IMR-90 (cell line): ENCODE measurements at regions not wholly inside any gene's neighbourhood (a gene's known extent, or its start where the extent isn't known, plus 50 kb on each side); places are given as distances from the start of the nearest gene placed in this dataset.

Experiments
- ATAC-seq: fragments of 200-7000 bp; cut with Tn5 transposase; 2 replicates; pipeline ENCODE4 v1.9.1; 2020; ENCODE audit warnings: low read depth, mild to moderate bottlenecking, moderate library complexity
- BruUV-seq: library from RNA; stranded (reverse); fragments of 400-500 nt; replicated peaks from 2 replicates; lab custom pipeline; 2021; lab: Mats Ljungman, UMichigan
- CTCF ChIA-PET: fragments of 300-600 bp; formaldehyde crosslinking; extraction: SDS; loops from one replicate; lab custom pipeline; 2021; ENCODE audit warnings: antibody characterized with exemption; lab: Yijun Ruan, JAX
- POLR2A ChIA-PET: fragments of 300-600 bp; sonication (Branson Sonifier 250); formaldehyde crosslinking; loops from one replicate; lab custom pipeline; 2022; ENCODE audit warnings: antibody characterized with exemption; ENCODE audit not compliant: unreplicated experiment; lab: Charles Lee
- DNase-seq: peaks from one replicate; pipeline ENCODE4 v3.0.0; 2013
- H2AFZ ChIP-seq: replicated peaks from 2 replicates; pipeline ENCODE3; 2013; ENCODE audit warnings: low read length, mild to moderate bottlenecking; ENCODE audit not compliant: poor library complexity
- H2AK5ac ChIP-seq: 2 replicates; pipeline ENCODE4 v1.6.1; 2013; ENCODE audit warnings: low read depth, low read length, inconsistent platforms
- H2AK9ac ChIP-seq: replicated peaks from 2 replicates; pipeline ENCODE3; 2013; ENCODE audit warnings: mild to moderate bottlenecking, low read depth, low read length, moderate library complexity; ENCODE audit not compliant: poor library complexity
- H2BK120ac ChIP-seq: 2 replicates; pipeline ENCODE4 v1.6.1; 2013; ENCODE audit warnings: low read depth, low read length, inconsistent platforms
- H2BK15ac ChIP-seq: 3 replicates; pipeline ENCODE4 v1.6.1; 2013; ENCODE audit warnings: low read depth, low read length, inconsistent platforms
- H2BK20ac ChIP-seq: 2 replicates; pipeline ENCODE4 v1.6.1; 2013; ENCODE audit warnings: low read depth, mild to moderate bottlenecking, inconsistent platforms, low read length, moderate library complexity
- H2BK5ac ChIP-seq: 2 replicates; pipeline ENCODE4 v1.6.1; 2013; ENCODE audit warnings: mild to moderate bottlenecking, low read depth, low read length, inconsistent platforms; ENCODE audit not compliant: poor library complexity, severe bottlenecking
- H3K14ac ChIP-seq: replicated peaks from 2 replicates; pipeline ENCODE4 v1.6.1; 2013; ENCODE audit warnings: low read depth, low read length, inconsistent platforms
- H3K18ac ChIP-seq: 2 replicates; pipeline ENCODE4 v1.6.1; 2013; ENCODE audit warnings: low read depth, low read length, control low read depth
- H3K23ac ChIP-seq: 2 replicates; pipeline ENCODE4 v1.6.1; 2013; ENCODE audit warnings: low read depth, low read length, inconsistent platforms
- H3K27ac ChIP-seq: 2 replicates; pipeline ENCODE4 v1.5.1; 2013; ENCODE audit warnings: mild to moderate bottlenecking, control low read depth, low read length; ENCODE audit not compliant: insufficient read depth
- H3K27me3 ChIP-seq: 2 replicates; pipeline ENCODE4 v1.6.1; 2013; ENCODE audit warnings: low read length; ENCODE audit not compliant: control insufficient read depth, insufficient read depth
- H3K36me3 ChIP-seq: 2 replicates; pipeline ENCODE4 v1.6.1; 2013; ENCODE audit warnings: low read length, mixed read lengths; ENCODE audit not compliant: control insufficient read depth, insufficient read depth
- H3K4ac ChIP-seq: 2 replicates; pipeline ENCODE4 v1.6.1; 2013; ENCODE audit warnings: low read depth, low read length, inconsistent platforms
- H3K4me1 ChIP-seq: 2 replicates; pipeline ENCODE4 v1.6.1; 2013; ENCODE audit warnings: low read length, mixed read lengths; ENCODE audit not compliant: control insufficient read depth, insufficient read depth
- H3K4me2 ChIP-seq: 2 replicates; pipeline ENCODE4 v1.6.1; 2013; ENCODE audit warnings: low read depth, mild to moderate bottlenecking, control low read depth, low read length, moderate library complexity
- H3K4me3 ChIP-seq: 2 replicates; pipeline ENCODE4 v1.5.1; 2013; ENCODE audit warnings: low read depth, mild to moderate bottlenecking, control low read depth, low read length, moderate library complexity; ENCODE audit not compliant: insufficient read depth
- H3K56ac ChIP-seq: 2 replicates; pipeline ENCODE4 v1.6.1; 2013; ENCODE audit warnings: low read length, inconsistent platforms; ENCODE audit not compliant: insufficient read depth; ENCODE audit errors: extremely low read depth
- H3K79me1 ChIP-seq, 2 experiments: 2 replicates each; pipeline ENCODE4 v1.6.1; 2013; ENCODE audit warnings: low read length in 2 of 2, inconsistent platforms in 1 of 2, low read depth in 1 of 2
- H3K9ac ChIP-seq: 2 replicates; pipeline ENCODE4 v1.6.1; 2013; ENCODE audit warnings: low read depth, low read length, control low read depth
- H3K9me1 ChIP-seq: 2 replicates; pipeline ENCODE4 v1.6.1; 2013; ENCODE audit warnings: low read length, inconsistent platforms; ENCODE audit not compliant: insufficient read depth
- H3K9me3 ChIP-seq: 2 replicates; pipeline ENCODE4 v1.6.1; 2013; ENCODE audit warnings: low read length; ENCODE audit not compliant: control insufficient read depth, insufficient read depth
- H4K20me1 ChIP-seq: 2 replicates; pipeline ENCODE4 v1.6.1; 2013; ENCODE audit warnings: low read length, inconsistent platforms; ENCODE audit not compliant: insufficient read depth
- H4K5ac ChIP-seq: 2 replicates; pipeline ENCODE4 v1.6.1; 2013; ENCODE audit warnings: mild to moderate bottlenecking, low read depth, low read length, control low read depth
- H4K8ac ChIP-seq, 2 experiments: 2 replicates each; pipeline ENCODE4 v1.6.1; 2013; ENCODE audit warnings: low read depth in 2 of 2, low read length in 2 of 2, control low read depth in 1 of 2, inconsistent platforms in 1 of 2
- H4K91ac ChIP-seq: 2 replicates; pipeline ENCODE4 v1.6.1; 2013; ENCODE audit warnings: low read depth, low read length, inconsistent platforms; ENCODE audit not compliant: insufficient read depth
- BHLHE40 ChIP-seq: fragments of 150-350 bp; IDR thresholded peaks from 2 replicates; pipeline ENCODE4 v1.6.1; 2016; ENCODE audit warnings: mild to moderate bottlenecking, low read depth, low read length
- CEBPB ChIP-seq: IDR thresholded peaks from 2 replicates; pipeline ENCODE4 v1.6.1; 2012; ENCODE audit warnings: low read depth, low read length, improper control_type of control experiment
- CHD1 ChIP-seq: IDR thresholded peaks from 2 replicates; pipeline ENCODE4 v1.6.1; 2012; ENCODE audit warnings: low read depth, low read length, improper control_type of control experiment
- CTCF ChIP-seq: conservative IDR thresholded peaks from 2 replicates; pipeline ENCODE4 v1.5.1; 2012; ENCODE audit warnings: mild to moderate bottlenecking, low read depth, low read length, improper control_type of control experiment
- ELK1 ChIP-seq: fragments of 150-350 bp; IDR thresholded peaks from 2 replicates; pipeline ENCODE4 v1.6.1; 2016; ENCODE audit warnings: low read depth, mild to moderate bottlenecking, low read length, moderate library complexity, borderline replicate concordance
- FOS ChIP-seq: fragments of 150-350 bp; IDR thresholded peaks from 2 replicates; pipeline ENCODE4 v1.6.1; 2016; ENCODE audit warnings: low read depth, low read length
- MAFK ChIP-seq: IDR thresholded peaks from 2 replicates; pipeline ENCODE4 v1.6.1; 2012; ENCODE audit warnings: low read depth, low read length, improper control_type of control experiment
- MAZ ChIP-seq: IDR thresholded peaks from 2 replicates; pipeline ENCODE4 v1.6.1; 2012; ENCODE audit warnings: low read depth, mild to moderate bottlenecking, low read length, improper control_type of control experiment, moderate library complexity, borderline replicate concordance
- MXI1 ChIP-seq: IDR thresholded peaks from 2 replicates; pipeline ENCODE4 v1.6.1; 2012; ENCODE audit warnings: low read depth, mild to moderate bottlenecking, low read length, moderate library complexity, borderline replicate concordance
- NFE2L2 ChIP-seq: fragments of 150-350 bp; IDR thresholded peaks from 2 replicates; pipeline ENCODE4 v1.6.1; 2016; ENCODE audit warnings: low read depth, mild to moderate bottlenecking, low read length
- POLR2A ChIP-seq: IDR thresholded peaks from 2 replicates; pipeline ENCODE4 v1.6.1; 2012; ENCODE audit warnings: mild to moderate bottlenecking, low read depth, low read length
- RAD21 ChIP-seq: IDR thresholded peaks from 2 replicates; pipeline ENCODE4 v1.6.1; 2012; ENCODE audit warnings: low read length, improper control_type of control experiment
- RCOR1 ChIP-seq: IDR thresholded peaks from 2 replicates; pipeline ENCODE4 v1.6.1; 2012; ENCODE audit warnings: mild to moderate bottlenecking, low read length, improper control_type of control experiment; ENCODE audit not compliant: insufficient replicate concordance
- RFX5 ChIP-seq: IDR thresholded peaks from 2 replicates; pipeline ENCODE4 v1.8.0; 2012; ENCODE audit warnings: low read depth, mild to moderate bottlenecking, low read length, moderate library complexity
- SMC3 ChIP-seq: fragments of 150-350 bp; IDR thresholded peaks from 2 replicates; pipeline ENCODE4 v1.6.1; 2016; ENCODE audit warnings: low read depth, mild to moderate bottlenecking, antibody characterized with exemption, low read length, moderate library complexity
- whole genome bisulfite sequencing, 2 experiments: methylation state at CpG; one replicate each; pipeline versions ENCODE4 v1.1.5 to v1.1.7; 2013; ENCODE audit warnings: missing lambda C conversion rate in 2 of 2; ENCODE audit not compliant: insufficient read length in 1 of 2; ENCODE audit errors: extremely low coverage in 2 of 2; 5-methylcytosine and 5-hydroxymethylcytosine counted together
- dilution Hi-C: fragments of 300-500 bp; cut with HindIII; formaldehyde crosslinking; loops from one replicate; pipeline ENCODE4 v1.14.3; 2018; ENCODE audit warnings: low sequenced_read_pairs; ENCODE audit not compliant: unreplicated experiment
- in situ Hi-C: fragments of 300-500 bp; cut with MboI; formaldehyde crosslinking; loops from 3 replicates; pipeline ENCODE4 v1.14.3; 2019; ENCODE audit warnings: low sequenced_read_pairs, inconsistent platforms, mixed read lengths
- intact Hi-C: fragments of 100-400 bp; cut with micrococcal nuclease; formaldehyde crosslinking; loops from 2 replicates; pipeline ENCODE4 v1.10.0; 2022
- TF ChIP-seq, protein P1 (sequence below): fragments of 150-350 bp; IDR thresholded peaks from 2 replicates; pipeline ENCODE4 v1.6.1; 2017; ENCODE audit warnings: mild to moderate bottlenecking, antibody characterized with exemption, low read length, low read depth

DNA sequence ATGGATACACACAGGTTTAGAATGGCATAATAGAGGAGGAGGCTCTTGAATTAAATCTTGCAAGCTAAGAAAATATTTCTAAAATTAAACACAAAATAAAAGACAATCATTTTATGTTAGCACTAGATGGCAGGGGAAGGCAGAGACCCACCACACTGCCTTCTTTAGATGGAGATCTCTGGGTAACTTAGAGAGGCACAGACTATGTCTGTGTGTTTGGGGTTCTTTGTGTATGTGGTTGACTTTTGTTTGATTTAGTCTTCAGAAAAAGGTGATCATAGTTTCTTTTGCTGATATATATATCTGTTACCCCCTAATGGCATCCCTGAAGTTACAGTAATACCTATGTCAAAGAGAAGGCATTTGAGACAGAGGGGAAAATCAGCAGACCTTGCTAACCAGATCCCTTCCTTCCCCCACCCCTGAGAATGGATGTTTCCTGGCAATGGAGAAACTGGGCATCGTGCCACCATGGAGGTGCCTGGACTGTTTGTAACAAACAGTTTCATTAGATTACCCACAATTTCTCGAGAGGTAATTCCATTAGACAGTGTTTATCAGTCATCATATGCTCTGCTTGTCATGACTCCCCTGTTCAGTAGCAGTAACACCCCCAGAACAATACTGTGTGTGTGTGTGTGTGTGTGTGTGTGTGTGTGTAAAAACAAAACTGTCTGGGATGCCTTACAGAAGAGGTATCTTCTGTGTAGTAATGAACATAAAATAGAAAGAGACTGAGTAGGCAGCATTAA is 228.3 kb upstream of the DEPDC1 start:
- Histone ChIP-seq H3K9ac (no peak overlapping the region), H2AFZ (no peak overlapping the region), H3K4me1 (no peaks in the 10 kb centered on the region), H3K9me1 (no peaks in the 10 kb centered on the region), H3K56ac (no peak overlapping the region), H3K4ac (no peak overlapping the region), H4K91ac (no peak overlapping the region), H3K27me3 (no peaks in the 10 kb centered on the region), H2AK5ac (no peak overlapping the region), H3K36me3 (no peaks in the 10 kb centered on the region), H3K4me3 (no peak overlapping the region), H2BK15ac (no peak overlapping the region), H4K8ac (no peak overlapping the region), H3K18ac (no peak overlapping the region), H4K5ac (no peak overlapping the region), H3K79me1 (no peaks in the 10 kb centered on the region), H2AK9ac (no peak overlapping the region), H2BK5ac (no peak overlapping the region), H3K9me3 (no peaks in the 10 kb centered on the region), H3K4me2 (no peak overlapping the region), H3K27ac (no peak overlapping the region), H2BK120ac (no peak overlapping the region), H3K14ac (no peak overlapping the region), H2BK20ac (no peak overlapping the region), H3K23ac (no peak overlapping the region), H4K20me1 (no peaks in the 10 kb centered on the region)
- ChIA-PET POLR2A (no interaction called here), CTCF (interaction anchor here (0.7 kb wide), 1 partner anchor 98 kb away, joined by 4 read pairs; no protein-coding TSS in a partner anchor)
- no CpG with 5 or more reads among the region's 2 CpGs for WGBS, 2 experiments
- ATAC-seq (no peak), DNase-seq (no peak)
- intact Hi-C loops, result no loop called here
- dilution Hi-C loops, result no loop called here
- BruUV-seq, result no TSS peak
- TF ChIP-seq BHLHE40, result no peak
- TF ChIP-seq MXI1, result no peak
- TF ChIP-seq, protein P1, sequence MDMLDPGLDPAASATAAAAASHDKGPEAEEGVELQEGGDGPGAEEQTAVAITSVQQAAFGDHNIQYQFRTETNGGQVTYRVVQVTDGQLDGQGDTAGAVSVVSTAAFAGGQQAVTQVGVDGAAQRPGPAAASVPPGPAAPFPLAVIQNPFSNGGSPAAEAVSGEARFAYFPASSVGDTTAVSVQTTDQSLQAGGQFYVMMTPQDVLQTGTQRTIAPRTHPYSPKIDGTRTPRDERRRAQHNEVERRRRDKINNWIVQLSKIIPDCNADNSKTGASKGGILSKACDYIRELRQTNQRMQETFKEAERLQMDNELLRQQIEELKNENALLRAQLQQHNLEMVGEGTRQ, result no peak
- no peak for TF ChIP-seq RAD21
- no peak for TF ChIP-seq SMC3
- TF ChIP-seq RCOR1, result no peak
- no peak for TF ChIP-seq FOS
- TF ChIP-seq NFE2L2, result no peak
- no peak for TF ChIP-seq RFX5
- no peak for TF ChIP-seq ELK1
- no peak for TF ChIP-seq CEBPB
- TF ChIP-seq POLR2A, result no peak
- TF ChIP-seq CHD1, result no peak
- no peak for TF ChIP-seq CTCF
- TF ChIP-seq MAZ, result no peak
- no peak for TF ChIP-seq MAFK
- in situ Hi-C loops, result no loop called here
